ENCODE measurements at regions not wholly inside any gene's neighbourhood (a gene's known extent, or its start where the extent isn't known, plus 50 kb on each side); places are given as distances from the start of the nearest gene placed in this dataset.

GRCh38 chr9:16171911-16172310, 619.1 kb downstream of the CCDC171 start (continued):
- TF ChIP-seq ZNF398 (CRISPR knock-in tag; IDR thresholded peaks at IDR 0.05) (no peak), THAP12 (CRISPR knock-in tag; IDR thresholded peaks at IDR 0.05) (no peak), PATZ1 (CRISPR knock-in tag; IDR thresholded peaks at IDR 0.05; ENCODE audit: borderline replicate concordance) (no peak)

GRCh38 chr9:16172796-16173195, 620.0 kb downstream of the CCDC171 start:
- in situ Hi-C loops (cut with MboI) (no loop called here), intact Hi-C loops (cut with micrococcal nuclease) (no loop called here)
- no peak for ATAC-seq
- BruUV-seq (replicated peaks) = no TSS peak
- Histone ChIP-seq H3K27ac (ENCODE audit: extremely low read depth, low read depth, low read length) (no peak overlapping the region), H3K9me1 (ENCODE audit: control insufficient read depth, insufficient read depth, low read length) (no peaks in the 10 kb centered on the region), H3K4me1 (replicated peaks in 1 of 2; ENCODE audit: control insufficient read depth in 2 of 2, insufficient read depth in 2 of 2, low read length in 2 of 2) (no peaks in the 10 kb centered on the region), H3K4me2 (ENCODE audit: insufficient read depth, low read length) (no peak overlapping the region), H3K27me3 (ENCODE audit: control insufficient read depth in 2 of 2, insufficient read depth in 2 of 2, low read length in 2 of 2) (no peaks in the 10 kb centered on the region), H3K36me3 (ENCODE audit: control insufficient read depth, insufficient read depth, low read length) (no peaks in the 10 kb centered on the region), H2AFZ (ENCODE audit: low read depth, low read length) (no peak overlapping the region), H3K4me3 (no peak overlapping the region), H3K79me2 (ENCODE audit: control insufficient read depth, insufficient read depth, low read length) (no peaks in the 10 kb centered on the region), H4K20me1 (replicated peaks; ENCODE audit: control insufficient read depth, insufficient read depth, low read length) (no peaks in the 10 kb centered on the region), H3K9me3 (replicated peaks; ENCODE audit: control insufficient read depth, insufficient read depth, low read depth, low read length) (no peaks in the 10 kb centered on the region), H3K9ac (ENCODE audit: insufficient read depth in 1 of 2, low read depth in 2 of 2, low read length in 2 of 2) (no peak overlapping the region)
- DNase-seq (ENCODE audit: extremely low read depth in 1 of 4, low spot score in 3 of 4) = no peak
- POLR2A ChIA-PET = no interaction called here
- WGBS (ENCODE audit: insufficient coverage, low coverage, missing lambda C conversion rate) = 2% methylated on average over 5 of the region's 5 CpGs
- FAIRE-seq = no peak
- CTCF ChIA-PET (ENCODE audit: low intra/inter-chr PET ratio) = no interaction called here
- TF ChIP-seq CUX1 (CRISPR knock-in tag; IDR thresholded peaks at IDR 0.05) = no peak
- TF ChIP-seq ZNF512 (tag; IDR thresholded peaks at IDR 0.05) = no peak
- TF ChIP-seq MTA2 (IDR thresholded peaks at IDR 0.05; ENCODE audit: low read depth) = no peak
- no peak for TF ChIP-seq SMARCB1 (IDR thresholded peaks at IDR 0.05; ENCODE audit: insufficient read length, low read depth)

All from K562 (cell line).